Limb (tissue), 2 donors: ENCODE measurements at regions not wholly inside any gene's neighbourhood (a gene's known extent, or its start where the extent isn't known, plus 50 kb on each side); places are given as distances from the start of the nearest gene placed in this dataset.

Experiments used
- DNase-seq, 2 donors: peaks; one replicate each; pipeline ENCODE4 v3.0.0-alpha.2; 2016; ENCODE audit errors: extremely low spot score in 2 of 2

DNA sequence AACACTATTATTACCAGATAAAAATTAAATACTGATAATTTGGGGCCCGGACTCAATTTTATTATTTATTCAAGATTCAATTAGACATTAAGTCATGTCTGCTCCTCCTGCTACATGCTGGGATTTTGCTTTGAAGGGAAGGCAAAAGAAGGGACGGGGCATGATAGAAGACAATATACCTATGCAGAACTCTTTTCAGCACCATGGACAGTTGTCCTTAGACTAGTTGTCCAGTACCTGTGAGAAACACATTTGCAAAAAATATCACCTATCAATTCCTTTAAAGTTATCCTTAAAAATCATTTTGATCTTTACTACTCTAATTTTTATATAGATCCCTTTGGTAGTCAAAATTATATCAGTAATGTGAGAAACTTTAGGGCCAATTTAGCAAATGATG lies 100.2 kb upstream of the SULT1C3 start:
- peak in 1 of 2 donors; percentile 32 for DNase-seq

- DNase-seq = no peak
Measured at GRCh38 chr2:108145557-108146326, 94.0 kb upstream of the SULT1C3 start.

DNA sequence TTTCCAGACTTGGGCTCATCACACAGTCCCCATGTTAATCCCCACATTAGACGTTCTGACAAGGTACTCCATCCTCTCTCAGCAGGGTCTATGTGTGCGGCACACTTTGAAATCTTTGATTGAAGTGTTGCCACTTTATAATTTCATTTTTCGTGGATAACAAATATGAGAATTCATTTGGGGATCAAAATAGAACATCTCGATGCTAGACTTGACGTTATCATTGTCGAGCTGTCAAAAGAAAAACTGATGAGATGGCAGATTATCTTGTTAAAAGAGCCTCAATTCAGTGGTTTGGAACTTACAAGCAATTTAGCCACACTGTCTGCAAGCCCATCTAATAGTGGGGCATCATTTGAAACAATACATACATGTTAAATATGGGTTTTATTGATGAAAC lies 91.2 kb upstream of the SULT1C3 start:
- DNase-seq = no peak

- no peak for DNase-seq
Measured at GRCh38 chr2:108154366-108155061, 85.3 kb upstream of the SULT1C3 start.

- no peak for DNase-seq
Measured at GRCh38 chr2:108161298-108161697, 78.5 kb upstream of the SULT1C3 start.

DNA sequence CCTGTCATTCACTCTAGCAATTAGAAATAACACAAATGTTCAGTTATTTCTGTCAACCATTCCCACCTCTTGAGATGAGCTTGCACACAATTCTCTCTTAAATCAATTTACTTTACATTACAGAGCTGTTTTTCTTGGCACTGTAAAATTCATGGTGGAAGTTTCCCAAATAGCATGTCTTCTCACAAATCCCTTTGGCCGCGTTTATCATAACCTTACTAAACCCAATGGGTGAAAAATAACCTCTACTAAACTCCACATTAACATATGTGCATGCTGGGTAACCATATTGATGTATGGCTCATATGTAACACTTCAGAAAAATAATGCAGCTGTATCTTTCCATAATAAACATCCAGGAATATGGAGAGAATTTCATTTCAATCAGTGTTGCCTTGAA lies 75.5 kb upstream of the SULT1C3 start:
- no peak for DNase-seq

- no peak for DNase-seq
Measured at GRCh38 chr2:108165729-108166128, 74.0 kb upstream of the SULT1C3 start.

DNA sequence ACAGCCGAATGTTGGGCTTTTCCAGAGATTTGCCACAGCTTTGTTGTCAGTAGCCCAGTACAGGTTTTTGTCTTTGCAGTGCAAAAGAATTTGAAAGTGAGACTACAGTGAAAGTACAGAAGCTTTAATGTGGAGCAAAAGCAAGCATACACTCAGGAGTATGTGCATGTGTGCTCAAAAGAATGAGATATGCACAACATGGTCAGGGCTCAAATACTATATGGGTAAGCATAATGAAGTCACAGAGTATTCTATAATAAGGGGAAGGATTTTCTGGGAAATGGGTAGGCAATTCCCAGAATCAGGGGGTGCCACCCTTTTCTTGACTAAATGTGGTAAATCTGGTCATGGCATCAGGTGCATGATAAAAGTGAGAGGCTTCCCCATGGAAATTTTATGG lies 72.1 kb upstream of the SULT1C3 start:
- no peak for DNase-seq

- peak in 1 of 2 donors; percentile 20 for DNase-seq
Measured at GRCh38 chr2:108169982-108170625, 69.7 kb upstream of the SULT1C3 start.

GRCh38 chr2:108171657-108172056 lies 68.1 kb upstream of the SULT1C3 start:
- DNase-seq = no peak

GRCh38 chr2:108182489-108182888 lies 57.3 kb upstream of the SULT1C3 start:
- DNase-seq = no peak

- no peak for DNase-seq
Measured at GRCh38 chr2:108184419-108184818, 55.3 kb upstream of the SULT1C3 start.

DNA sequence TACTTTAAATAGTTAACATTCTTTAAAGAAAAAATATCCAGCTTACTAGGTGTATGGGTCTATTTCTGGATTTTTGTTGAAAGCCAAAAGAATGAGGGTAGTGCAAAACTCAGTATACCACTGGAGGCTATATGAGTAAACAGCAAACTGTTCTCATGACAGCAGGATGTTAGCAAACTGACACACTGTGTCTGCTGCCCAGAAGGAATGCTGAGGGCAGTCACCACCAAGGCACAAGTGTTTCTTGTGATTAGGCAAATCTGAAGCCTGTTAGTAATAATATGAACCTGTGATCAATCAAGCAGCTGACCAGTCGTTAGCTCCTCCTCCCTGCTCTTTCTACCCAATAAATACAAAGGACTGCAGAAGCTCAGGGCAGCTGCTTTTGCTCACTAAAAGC lies 50.5 kb upstream of the SULT1C3 start:
- DNase-seq = no peak
